DOHH2 (cell line): ENCODE measurements at regions not wholly inside any gene's neighbourhood (a gene's known extent, or its start where the extent isn't known, plus 50 kb on each side); places are given as distances from the start of the nearest gene placed in this dataset.

Experiments
- H3F3A ChIP-seq: fragments of 200-600 bp; sonication (generic), shearing (Covaris generic); 2 replicates; pipeline ENCODE4 v1.6.0; 2016; ENCODE audit warnings: antibody characterized with exemption, mild to moderate bottlenecking; ENCODE audit not compliant: control insufficient read depth, insufficient read depth
- H3K27ac ChIP-seq: fragments of 200-600 bp; sonication (generic); 2 replicates; pipeline ENCODE4 v1.5.1; 2014; ENCODE audit warnings: low read depth, mild to moderate bottlenecking, low read length, moderate library complexity
- H3K27me3 ChIP-seq: fragments of 200-600 bp; sonication (generic); 2 replicates; pipeline ENCODE4 v1.6.1; 2014; ENCODE audit warnings: mild to moderate bottlenecking, low read length, mixed read lengths; ENCODE audit not compliant: control insufficient read depth
- H3K36me3 ChIP-seq: fragments of 200-600 bp; sonication (generic); 2 replicates; pipeline ENCODE4 v1.6.1; 2014; ENCODE audit warnings: mild to moderate bottlenecking, low read length, moderate library complexity, mixed read lengths; ENCODE audit not compliant: control insufficient read depth
- H3K4me1 ChIP-seq: fragments of 200-600 bp; sonication (generic); 2 replicates; pipeline ENCODE4 v1.6.1; 2014; ENCODE audit warnings: mild to moderate bottlenecking, low read length, mixed read lengths; ENCODE audit not compliant: control insufficient read depth
- H3K4me2 ChIP-seq: fragments of 200-600 bp; sonication (generic); 2 replicates; pipeline ENCODE4 v1.6.0; 2014; ENCODE audit warnings: mild to moderate bottlenecking, low read length, moderate library complexity
- H3K4me3 ChIP-seq: fragments of 200-600 bp; sonication (generic); 2 replicates; pipeline ENCODE4 v1.5.1; 2014; ENCODE audit warnings: mild to moderate bottlenecking, low read length, mixed read lengths
- H3K79me2 ChIP-seq: fragments of 200-600 bp; sonication (generic); 2 replicates; pipeline ENCODE4 v1.6.1; 2014; ENCODE audit warnings: mild to moderate bottlenecking, low read length, mixed read lengths; ENCODE audit not compliant: control insufficient read depth
- H3K9me2 ChIP-seq: fragments of 200-600 bp; sonication (generic); replicated peaks from 2 replicates; pipeline ENCODE4 v1.6.1; 2014; ENCODE audit warnings: mild to moderate bottlenecking, low read length, mixed read lengths; ENCODE audit not compliant: control insufficient read depth
- H3K9me3 ChIP-seq: fragments of 200-600 bp; sonication (generic); 2 replicates; pipeline ENCODE4 v1.6.1; 2014; ENCODE audit warnings: antibody characterized with exemption, low read length, mixed read lengths; ENCODE audit not compliant: control insufficient read depth, insufficient read depth
- H4K20me1 ChIP-seq: fragments of 200-600 bp; sonication (generic); 2 replicates; pipeline ENCODE4 v1.6.0; 2014; ENCODE audit warnings: low read depth, mild to moderate bottlenecking, antibody characterized with exemption, low read length, moderate library complexity; ENCODE audit not compliant: control insufficient read depth, insufficient read depth
- CTCF ChIP-seq: fragments of 200-600 bp; sonication (generic); IDR thresholded peaks from one replicate; pipeline ENCODE4 v1.5.1; 2014; ENCODE audit warnings: antibody characterized with exemption, mild to moderate bottlenecking, low read depth, low read length; ENCODE audit not compliant: poor library complexity, severe bottlenecking
- EZH2phosphoT487 ChIP-seq: fragments of 200-600 bp; sonication (generic); IDR thresholded peaks from 2 replicates; pipeline ENCODE4 v1.6.1; 2017; ENCODE audit warnings: borderline replicate concordance, mild to moderate bottlenecking, antibody characterized with exemption, low read length, moderate library complexity, mixed read lengths

GRCh38 chr10:107807836-107808235, 643.3 kb upstream of the SORCS1 start:
- no peak for TF ChIP-seq CTCF
- TF ChIP-seq EZH2phosphoT487, result no peak
- no peaks in the 10 kb centered on the region for H4K20me1 ChIP-seq

GRCh38 chr10:107806026-107806425, 641.5 kb upstream of the SORCS1 start:
- no peaks in the 10 kb centered on the region for H3K79me2 ChIP-seq

More at GRCh38 chr10:107807836-107808235, 643.3 kb upstream of the SORCS1 start:
- Histone ChIP-seq H3K4me3 (no peak overlapping the region), H3K36me3 (no peaks in the 10 kb centered on the region), H3F3A (no peaks in the 10 kb centered on the region), H3K9me3 (no peaks in the 10 kb centered on the region), H3K27me3 (no peaks in the 10 kb centered on the region), H3K9me2 (no peaks in the 10 kb centered on the region), H3K79me2 (no peaks in the 10 kb centered on the region), H3K4me1 (no peaks in the 10 kb centered on the region), H3K4me2 (no peak overlapping the region), H3K27ac (no peak overlapping the region)

GRCh38 chr10:107803546-107803945, 639.0 kb upstream of the SORCS1 start:
- no peaks in the 10 kb centered on the region for H3F3A ChIP-seq
- H3K27ac ChIP-seq, result no peak overlapping the region
- H4K20me1 ChIP-seq, result no peaks in the 10 kb centered on the region
- no peak for TF ChIP-seq CTCF
- no peak for TF ChIP-seq EZH2phosphoT487
- no peaks in the 10 kb centered on the region for H3K9me2 ChIP-seq
- no peaks in the 10 kb centered on the region for H3K4me1 ChIP-seq
- H3K9me3 ChIP-seq, result no peaks in the 10 kb centered on the region
- H3K79me2 ChIP-seq, result no peaks in the 10 kb centered on the region
- H3K36me3 ChIP-seq, result no peaks in the 10 kb centered on the region
- H3K4me2 ChIP-seq, result no peak overlapping the region
- no peaks in the 10 kb centered on the region for H3K27me3 ChIP-seq
- H3K4me3 ChIP-seq, result no peak overlapping the region

More at GRCh38 chr10:107806026-107806425, 641.5 kb upstream of the SORCS1 start:
- Histone ChIP-seq H3K4me3 (no peak overlapping the region), H3K27me3 (no peaks in the 10 kb centered on the region), H3K4me2 (no peak overlapping the region), H3F3A (no peaks in the 10 kb centered on the region), H3K9me2 (no peaks in the 10 kb centered on the region), H3K36me3 (no peaks in the 10 kb centered on the region), H4K20me1 (no peaks in the 10 kb centered on the region), H3K9me3 (no peaks in the 10 kb centered on the region), H3K4me1 (no peaks in the 10 kb centered on the region), H3K27ac (no peak overlapping the region)
- TF ChIP-seq CTCF (no peak), EZH2phosphoT487 (no peak)

GRCh38 chr10:107800061-107800460, 635.6 kb upstream of the SORCS1 start:
- no peak overlapping the region for H3K4me2 ChIP-seq
- H3K9me3 ChIP-seq, result no peaks in the 10 kb centered on the region
- H3K36me3 ChIP-seq, result no peaks in the 10 kb centered on the region
- H3K27me3 ChIP-seq, result no peaks in the 10 kb centered on the region
- no peak overlapping the region for H3K27ac ChIP-seq
- H3K4me1 ChIP-seq, result no peaks in the 10 kb centered on the region
- H3K9me2 ChIP-seq, result no peaks in the 10 kb centered on the region
- no peaks in the 10 kb centered on the region for H4K20me1 ChIP-seq
- no peaks in the 10 kb centered on the region for H3F3A ChIP-seq
- no peak overlapping the region for H3K4me3 ChIP-seq
- TF ChIP-seq CTCF (no peak), EZH2phosphoT487 (no peak)
- H3K79me2 ChIP-seq, result no peaks in the 10 kb centered on the region
